ENCODE measurements at regions not wholly inside any gene's neighbourhood (a gene's known extent, or its start where the extent isn't known, plus 50 kb on each side); places are given as distances from the start of the nearest gene placed in this dataset.
"Not testable (repeated sequence)": the region's sequence is repeated elsewhere in the genome, so short reads cannot be mapped to it uniquely, and the experiment has no call there.

- H3K4me3 ChIP-seq = no peak overlapping the region
- H3K27ac ChIP-seq = no peak overlapping the region
- no peaks in the 10 kb centered on the region for H3K4me1 ChIP-seq (replicated peaks in 1 of 2)
- H3K36me3 ChIP-seq (replicated peaks in 1 of 2) = no peaks in the 10 kb centered on the region
- WGBS, 4 donors = 80 to 86% (median 83%) methylated on average over 7 of the region's 7 CpGs
- H3K9me3 ChIP-seq (replicated peaks in 1 of 3) = no peaks in the 10 kb centered on the region
- H3K27me3 ChIP-seq = no peaks in the 10 kb centered on the region
- DNase-seq = no peak
- intact Hi-C loops (cut with DNase I) = no loop called here
- no peak for TF ChIP-seq POLR2A (IDR thresholded peaks at IDR 0.05)
- TF ChIP-seq, protein P1, sequence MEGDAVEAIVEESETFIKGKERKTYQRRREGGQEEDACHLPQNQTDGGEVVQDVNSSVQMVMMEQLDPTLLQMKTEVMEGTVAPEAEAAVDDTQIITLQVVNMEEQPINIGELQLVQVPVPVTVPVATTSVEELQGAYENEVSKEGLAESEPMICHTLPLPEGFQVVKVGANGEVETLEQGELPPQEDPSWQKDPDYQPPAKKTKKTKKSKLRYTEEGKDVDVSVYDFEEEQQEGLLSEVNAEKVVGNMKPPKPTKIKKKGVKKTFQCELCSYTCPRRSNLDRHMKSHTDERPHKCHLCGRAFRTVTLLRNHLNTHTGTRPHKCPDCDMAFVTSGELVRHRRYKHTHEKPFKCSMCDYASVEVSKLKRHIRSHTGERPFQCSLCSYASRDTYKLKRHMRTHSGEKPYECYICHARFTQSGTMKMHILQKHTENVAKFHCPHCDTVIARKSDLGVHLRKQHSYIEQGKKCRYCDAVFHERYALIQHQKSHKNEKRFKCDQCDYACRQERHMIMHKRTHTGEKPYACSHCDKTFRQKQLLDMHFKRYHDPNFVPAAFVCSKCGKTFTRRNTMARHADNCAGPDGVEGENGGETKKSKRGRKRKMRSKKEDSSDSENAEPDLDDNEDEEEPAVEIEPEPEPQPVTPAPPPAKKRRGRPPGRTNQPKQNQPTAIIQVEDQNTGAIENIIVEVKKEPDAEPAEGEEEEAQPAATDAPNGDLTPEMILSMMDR (IDR thresholded peaks at IDR 0.05) = no peak
These were observed 1165.6 kb downstream of the NSUN3 start for GRCh38 chr3:95228416-95228815.

- Histone ChIP-seq H3K36me3 (replicated peaks in 1 of 2) (no peaks in the 10 kb centered on the region), H3K4me1 (replicated peaks in 1 of 2) (no peaks in the 10 kb centered on the region), H3K4me3 (no peak overlapping the region), H3K27me3 (no peaks in the 10 kb centered on the region), H3K27ac (no peak overlapping the region), H3K9me3 (replicated peaks in 1 of 3) (peaks cover 0 to 5% (median 0%) of the 10 kb centered on the region in 3 donors)
- intact Hi-C loops (cut with DNase I) = no loop called here
- no peak for TF ChIP-seq POLR2A (IDR thresholded peaks at IDR 0.05)
- TF ChIP-seq, protein P1 (IDR thresholded peaks at IDR 0.05) = no peak
- DNase-seq = no peak
These were observed 1173.1 kb downstream of the NSUN3 start for GRCh38 chr3:95235916-95236315.

DNA sequence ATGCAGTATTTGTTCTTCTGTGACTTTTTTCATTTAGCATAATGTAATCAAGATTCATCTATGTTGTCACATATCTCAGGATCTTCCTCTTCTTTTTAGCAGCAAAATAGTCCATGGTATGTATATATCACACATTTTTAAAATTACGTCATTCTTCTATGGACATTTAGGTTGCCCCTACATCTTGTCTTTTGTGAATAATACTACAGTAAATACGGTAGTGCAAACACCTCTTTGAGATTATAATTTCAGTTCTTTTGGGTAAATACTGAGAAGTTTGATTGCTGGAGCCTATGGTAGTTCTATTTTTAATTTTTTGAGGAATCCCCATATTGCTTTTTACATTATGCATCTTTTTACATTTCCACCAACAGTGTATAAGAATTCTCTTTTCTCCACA lies 1174.9 kb downstream of the NSUN3 start:
- WGBS, 4 donors = 36 to 79% (median 40%) methylated on average over 1 to 2 of the region's 2 CpGs
- no peak overlapping the region for H3K4me3 ChIP-seq
- no peak for DNase-seq
- no peaks in the 10 kb centered on the region for H3K27me3 ChIP-seq
- no peak for TF ChIP-seq POLR2A (IDR thresholded peaks at IDR 0.05)
- TF ChIP-seq, protein P1 (IDR thresholded peaks at IDR 0.05) = no peak
- no peaks in the 10 kb centered on the region for H3K4me1 ChIP-seq (replicated peaks in 1 of 2)
- no peak overlapping the region for H3K27ac ChIP-seq
- intact Hi-C loops (cut with DNase I) = no loop called here
- no peaks in the 10 kb centered on the region for H3K36me3 ChIP-seq (replicated peaks in 1 of 2)
- H3K9me3 ChIP-seq (replicated peaks in 1 of 3) = peaks cover 0 to 5% (median 0%) of the 10 kb centered on the region in 3 donors

GRCh38 chr3:95240395-95240794 lies 1177.5 kb downstream of the NSUN3 start:
- intact Hi-C loops (cut with DNase I) = no loop called here
- DNase-seq = no peak
- Histone ChIP-seq H3K9me3 (replicated peaks in 1 of 3) (no peaks in the 10 kb centered on the region), H3K27me3 (no peaks in the 10 kb centered on the region), H3K27ac (no peak overlapping the region), H3K36me3 (replicated peaks in 1 of 2) (no peaks in the 10 kb centered on the region), H3K4me3 (no peak overlapping the region), H3K4me1 (replicated peaks in 1 of 2) (no peaks in the 10 kb centered on the region)
- WGBS, 4 donors = 59 to 67% (median 64%) methylated on average over 2 of the region's 2 CpGs; no CpG with 5 or more reads in 1 of the 4 donors
- TF ChIP-seq, protein P1 (IDR thresholded peaks at IDR 0.05) = no peak

GRCh38 chr3:95241256-95241655 lies 1178.4 kb downstream of the NSUN3 start:
- H3K27ac ChIP-seq; H3K27me3 ChIP-seq; H3K36me3 ChIP-seq (replicated peaks in 1 of 2); H3K9me3 ChIP-seq (replicated peaks in 1 of 3); H3K4me1 ChIP-seq (replicated peaks in 1 of 2); H3K4me3 ChIP-seq; DNase-seq; intact Hi-C loops (cut with DNase I): not testable (repeated sequence)
- WGBS, 4 donors = 81 to 86% (median 83%) methylated on average over 9 of the region's 9 CpGs
